ENCODE measurements at regions not wholly inside any gene's neighbourhood (a gene's known extent, or its start where the extent isn't known, plus 50 kb on each side); places are given as distances from the start of the nearest gene placed in this dataset.

GRCh38 chr3:30124435-30125370 lies 481.7 kb upstream of the TGFBR2 start:
- TF ChIP-seq, protein P1, sequence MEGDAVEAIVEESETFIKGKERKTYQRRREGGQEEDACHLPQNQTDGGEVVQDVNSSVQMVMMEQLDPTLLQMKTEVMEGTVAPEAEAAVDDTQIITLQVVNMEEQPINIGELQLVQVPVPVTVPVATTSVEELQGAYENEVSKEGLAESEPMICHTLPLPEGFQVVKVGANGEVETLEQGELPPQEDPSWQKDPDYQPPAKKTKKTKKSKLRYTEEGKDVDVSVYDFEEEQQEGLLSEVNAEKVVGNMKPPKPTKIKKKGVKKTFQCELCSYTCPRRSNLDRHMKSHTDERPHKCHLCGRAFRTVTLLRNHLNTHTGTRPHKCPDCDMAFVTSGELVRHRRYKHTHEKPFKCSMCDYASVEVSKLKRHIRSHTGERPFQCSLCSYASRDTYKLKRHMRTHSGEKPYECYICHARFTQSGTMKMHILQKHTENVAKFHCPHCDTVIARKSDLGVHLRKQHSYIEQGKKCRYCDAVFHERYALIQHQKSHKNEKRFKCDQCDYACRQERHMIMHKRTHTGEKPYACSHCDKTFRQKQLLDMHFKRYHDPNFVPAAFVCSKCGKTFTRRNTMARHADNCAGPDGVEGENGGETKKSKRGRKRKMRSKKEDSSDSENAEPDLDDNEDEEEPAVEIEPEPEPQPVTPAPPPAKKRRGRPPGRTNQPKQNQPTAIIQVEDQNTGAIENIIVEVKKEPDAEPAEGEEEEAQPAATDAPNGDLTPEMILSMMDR (IDR thresholded peaks at IDR 0.05; ENCODE audit: poor library complexity) = no peak
- TF ChIP-seq EZH2 (IDR thresholded peaks at IDR 0.05; ENCODE audit: borderline replicate concordance) (no peak), EZH2phosphoT487 (IDR thresholded peaks at IDR 0.05; ENCODE audit: low read depth, severe bottlenecking, unreplicated experiment) (no peak)
- Histone ChIP-seq H3K4me2 (no peak overlapping the region), H3K27me3 (no peaks in the 10 kb centered on the region), H3K27ac (no peak overlapping the region), H3K36me3 (replicated peaks; ENCODE audit: insufficient read depth, low read depth) (no peaks in the 10 kb centered on the region), H3K4me1 (ENCODE audit: insufficient read depth) (no peaks in the 10 kb centered on the region), H3K9me3 (ENCODE audit: low read depth) (no peaks in the 10 kb centered on the region), H3K79me2 (no peaks in the 10 kb centered on the region), H3K4me3 (no peak overlapping the region), H2AFZ (no peak overlapping the region), H3K9me2 (replicated peaks; ENCODE audit: insufficient read depth) (no peaks in the 10 kb centered on the region), H4K20me1 (ENCODE audit: insufficient read depth, poor library complexity, severe bottlenecking) (no peaks in the 10 kb centered on the region)
- peak; percentile 32 for DNase-seq (ENCODE audit: low spot score)
- 57% methylated on average over 2 of the region's 2 CpGs for WGBS (ENCODE audit: low lambda C conversion rate, missing lambda C conversion rate)

GRCh38 chr3:30129765-30130164 lies 476.6 kb upstream of the TGFBR2 start:
- H3K4me2 ChIP-seq = no peak overlapping the region
- no peaks in the 10 kb centered on the region for H3K4me1 ChIP-seq (ENCODE audit: insufficient read depth)
- H3K9me3 ChIP-seq (ENCODE audit: low read depth) = no peaks in the 10 kb centered on the region
- no peaks in the 10 kb centered on the region for H4K20me1 ChIP-seq (ENCODE audit: insufficient read depth, poor library complexity, severe bottlenecking)
- no peaks in the 10 kb centered on the region for H3K27me3 ChIP-seq
- no peaks in the 10 kb centered on the region for H3K79me2 ChIP-seq
- no peaks in the 10 kb centered on the region for H3K36me3 ChIP-seq (replicated peaks; ENCODE audit: insufficient read depth, low read depth)
- H2AFZ ChIP-seq = no peak overlapping the region
- TF ChIP-seq EZH2phosphoT487 (IDR thresholded peaks at IDR 0.05; ENCODE audit: low read depth, severe bottlenecking, unreplicated experiment) = no peak
- TF ChIP-seq EZH2 (IDR thresholded peaks at IDR 0.05; ENCODE audit: borderline replicate concordance) = no peak
- TF ChIP-seq, protein P1 (IDR thresholded peaks at IDR 0.05; ENCODE audit: poor library complexity) = no peak
- no peak for DNase-seq (ENCODE audit: low spot score)
- WGBS (ENCODE audit: low lambda C conversion rate, missing lambda C conversion rate) = 64% methylated on average over 2 of the region's 2 CpGs
- no peaks in the 10 kb centered on the region for H3K9me2 ChIP-seq (replicated peaks; ENCODE audit: insufficient read depth)
- H3K27ac ChIP-seq = no peak overlapping the region
- H3K4me3 ChIP-seq = no peak overlapping the region

DNA sequence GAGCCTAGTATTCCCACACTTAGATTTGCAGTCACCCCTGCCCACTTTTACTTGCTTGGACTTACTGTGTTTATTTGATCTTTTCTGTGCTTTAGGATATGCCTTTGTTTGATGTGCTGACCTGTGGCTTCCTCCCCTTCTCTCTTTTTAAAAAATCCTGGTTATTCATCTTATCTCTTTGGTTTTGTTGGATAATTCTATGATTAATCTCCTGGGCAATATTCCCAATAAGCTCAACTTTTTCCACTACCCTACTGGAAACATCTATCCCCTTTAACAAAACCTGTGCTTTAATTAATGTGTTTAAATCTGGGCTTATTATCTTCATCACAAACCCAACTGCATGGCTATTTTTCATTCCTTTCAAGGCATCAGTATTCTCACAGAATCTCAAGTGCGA lies 476.0 kb upstream of the TGFBR2 start:
- Histone ChIP-seq H3K27me3 (no peaks in the 10 kb centered on the region), H3K36me3 (replicated peaks; ENCODE audit: insufficient read depth, low read depth) (no peaks in the 10 kb centered on the region)
- 97% methylated on average over 1 of the region's 1 CpG for WGBS (ENCODE audit: low lambda C conversion rate, missing lambda C conversion rate)

More for the DNA sequence above, 476.0 kb upstream of the TGFBR2 start:
- no peak overlapping the region for H3K4me3 ChIP-seq
- no peak overlapping the region for H3K27ac ChIP-seq
- no peaks in the 10 kb centered on the region for H3K79me2 ChIP-seq
- no peak for TF ChIP-seq EZH2phosphoT487 (IDR thresholded peaks at IDR 0.05; ENCODE audit: low read depth, severe bottlenecking, unreplicated experiment)
- TF ChIP-seq EZH2 (IDR thresholded peaks at IDR 0.05; ENCODE audit: borderline replicate concordance) = no peak
- TF ChIP-seq, protein P1 (IDR thresholded peaks at IDR 0.05; ENCODE audit: poor library complexity) = no peak
- no peak overlapping the region for H2AFZ ChIP-seq
- H3K4me1 ChIP-seq (ENCODE audit: insufficient read depth) = no peaks in the 10 kb centered on the region
- no peaks in the 10 kb centered on the region for H3K9me2 ChIP-seq (replicated peaks; ENCODE audit: insufficient read depth)
- H4K20me1 ChIP-seq (ENCODE audit: insufficient read depth, poor library complexity, severe bottlenecking) = no peaks in the 10 kb centered on the region
- no peak for DNase-seq (ENCODE audit: low spot score)
- H3K4me2 ChIP-seq = no peak overlapping the region
- no peaks in the 10 kb centered on the region for H3K9me3 ChIP-seq (ENCODE audit: low read depth)

Data from hepatocyte (in vitro differentiated cells).